Gastrocnemius medialis (tissue), 4 donors: ENCODE measurements at regions not wholly inside any gene's neighbourhood (a gene's known extent, or its start where the extent isn't known, plus 50 kb on each side); places are given as distances from the start of the nearest gene placed in this dataset.

Experiments
- ATAC-seq, 2 donors: fragments of 150-250 bp; one replicate each; pipeline ENCODE4 v1.9.1; 2016
- DNase-seq, 2 donors: peaks; one replicate each; pipeline ENCODE4 v3.0.0-alpha.2; 2019
- H3K27ac ChIP-seq, 4 donors: fragments of 200-600 bp; sonication (generic); 1 replicate in 1 of 4; 2 replicates in 3 of 4; pipeline ENCODE4 v1.5.1; 2016 to 2018; ENCODE audit warnings: mild to moderate bottlenecking in 2 of 4, moderate library complexity in 1 of 4
- H3K27me3 ChIP-seq, 3 donors: fragments of 200-600 bp; sonication (generic) in 2 of 3; 1 replicate in 1 of 3; 2 replicates in 2 of 3; pipeline versions ENCODE4 v1.5.1 to v1.6.0; 2016 to 2019; ENCODE audit warnings: mild to moderate bottlenecking in 1 of 3, moderate library complexity in 1 of 3
- H3K36me3 ChIP-seq, 2 donors: fragments of 200-600 bp; sonication (generic) in 1 of 2; one replicate each; pipeline ENCODE4 v1.5.1; 2017 to 2018
- H3K4me1 ChIP-seq, 2 donors: fragments of 200-600 bp; sonication (generic) in 1 of 2; one replicate each; pipeline ENCODE4 v1.5.1; 2016 to 2017; ENCODE audit warnings: mild to moderate bottlenecking in 2 of 2
- H3K4me3 ChIP-seq, 4 donors: fragments of 200-600 bp; sonication (generic) in 3 of 4; 1 replicate in 1 of 4; 2 replicates in 3 of 4; pipeline ENCODE4 v1.5.1; 2016 to 2019; ENCODE audit warnings: mild to moderate bottlenecking in 2 of 4
- H3K9me3 ChIP-seq, 3 donors: fragments of 200-600 bp; sonication (generic) in 2 of 3; 1 replicate in 1 of 3; 2 replicates in 2 of 3; pipeline ENCODE4 v1.5.1; 2016 to 2019
- CTCF ChIP-seq, 5 experiments: fragments of 450-650 bp in 3 of 5; fragments of 200-600 bp in 2 of 5; sonication (generic) in 2 of 5; IDR thresholded peaks in 4 of 5; conservative IDR thresholded peaks in 1 of 5; 1 replicate in 4 of 5; 2 replicates in 1 of 5; pipeline ENCODE4 v1.5.1; 2016 to 2019; ENCODE audit warnings: antibody characterized with exemption in 5 of 5, mild to moderate bottlenecking in 3 of 5, moderate library complexity in 3 of 5
- POLR2A ChIP-seq, 2 donors: fragments of 450-650 bp; IDR thresholded peaks; one replicate each; pipeline ENCODE4 v1.6.1; 2017; ENCODE audit warnings: antibody characterized with exemption in 2 of 2, mild to moderate bottlenecking in 2 of 2, moderate library complexity in 2 of 2
- in situ Hi-C, 4 donors: fragments of 200-750 bp; cut with MboI; loops; one replicate each; pipeline versions ENCODE4 v1.15.0 to v1.8.0; 2017; ENCODE audit warnings: low sequenced_read_pairs in 4 of 4
- intact Hi-C: fragments of 100-400 bp; cut with DNase I; formaldehyde crosslinking; loops from one replicate; pipeline ENCODE4 v1.15.1; 2023; ENCODE audit warnings: low total_unique reads

GRCh38 chr7:81467964-81468363 lies 301.9 kb downstream of the HGF start:
- no peaks in the 10 kb centered on the region for H3K4me1 ChIP-seq
- intact Hi-C loops (no loop called here), in situ Hi-C loops (loop anchor here in 3 of 4 donors (10.0 to 25.0 kb wide), 4 partner anchors 556 to 1056 kb away; partner anchors contain the start of gene SEMA3C (in 1 of the 3))
- ATAC-seq (no peak), DNase-seq (no peak)
- no peak for TF ChIP-seq POLR2A (IDR thresholded peaks at IDR 0.05)
- TF ChIP-seq CTCF (IDR thresholded peaks at IDR 0.05 in 4 of 5, conservative IDR thresholded peaks at IDR 0.05 in 1 of 5) = no peak
- H3K27me3 ChIP-seq = no peaks in the 10 kb centered on the region
- no peaks in the 10 kb centered on the region for H3K36me3 ChIP-seq
- H3K9me3 ChIP-seq = no peaks in the 10 kb centered on the region
- no peak overlapping the region for H3K27ac ChIP-seq
- no peak overlapping the region for H3K4me3 ChIP-seq

- in situ Hi-C loops (loop anchor here in 3 of 4 donors (5.0 to 25.0 kb wide), 5 partner anchors 550 to 1050 kb away; partner anchors contain the start of gene SEMA3C (in 1 of the 3)), intact Hi-C loops (no loop called here)
- TF ChIP-seq CTCF (IDR thresholded peaks at IDR 0.05 in 4 of 5, conservative IDR thresholded peaks at IDR 0.05 in 1 of 5) (no peak), POLR2A (IDR thresholded peaks at IDR 0.05) (no peak)
Measured at GRCh38 chr7:81462672-81463071, 307.2 kb downstream of the HGF start.

GRCh38 chr7:81460250-81461045 lies 309.4 kb downstream of the HGF start:
- Histone ChIP-seq H3K27me3 (no peaks in the 10 kb centered on the region), H3K4me1 (no peaks in the 10 kb centered on the region), H3K27ac (no peak overlapping the region), H3K9me3 (no peaks in the 10 kb centered on the region), H3K4me3 (no peak overlapping the region), H3K36me3 (no peaks in the 10 kb centered on the region)
- intact Hi-C loops = no loop called here
- TF ChIP-seq CTCF (IDR thresholded peaks at IDR 0.05 in 4 of 5, conservative IDR thresholded peaks at IDR 0.05 in 1 of 5) (no peak), POLR2A (IDR thresholded peaks at IDR 0.05) (no peak)
- in situ Hi-C loops = loop anchor here in 3 of 4 donors (5.0 to 25.0 kb wide), 5 partner anchors 548 to 1048 kb away; partner anchors contain the start of gene SEMA3C (in 1 of the 3)
- DNase-seq = no peak
- ATAC-seq = no peak

More at GRCh38 chr7:81462672-81463071, 307.2 kb downstream of the HGF start:
- DNase-seq = no peak
- ATAC-seq = no peak
- Histone ChIP-seq H3K4me3 (no peak overlapping the region), H3K4me1 (no peaks in the 10 kb centered on the region), H3K9me3 (no peaks in the 10 kb centered on the region), H3K36me3 (no peaks in the 10 kb centered on the region), H3K27me3 (no peaks in the 10 kb centered on the region), H3K27ac (no peak overlapping the region)

- intact Hi-C loops (no loop called here), in situ Hi-C loops (loop anchor here in 3 of 4 donors (25.0 kb wide), 3 partner anchors 547 to 1047 kb away; partner anchors contain the start of gene SEMA3C (in 1 of the 3))
- Histone ChIP-seq H3K4me1 (no peaks in the 10 kb centered on the region), H3K27me3 (no peaks in the 10 kb centered on the region), H3K36me3 (no peaks in the 10 kb centered on the region), H3K4me3 (no peak overlapping the region), H3K9me3 (no peaks in the 10 kb centered on the region), H3K27ac (no peak overlapping the region)
- no peak for TF ChIP-seq POLR2A (IDR thresholded peaks at IDR 0.05)
- no peak for TF ChIP-seq CTCF (IDR thresholded peaks at IDR 0.05 in 4 of 5, conservative IDR thresholded peaks at IDR 0.05 in 1 of 5)
- ATAC-seq (no peak), DNase-seq (no peak)
Measured at GRCh38 chr7:81459485-81459884, 310.4 kb downstream of the HGF start.
